Lung (tissue), 11 donors: ENCODE measurements at regions not wholly inside any gene's neighbourhood (a gene's known extent, or its start where the extent isn't known, plus 50 kb on each side); places are given as distances from the start of the nearest gene placed in this dataset.
"Not testable (repeated sequence)": the region's sequence is repeated elsewhere in the genome, so short reads cannot be mapped to it uniquely, and the experiment has no call there.

Source experiments
- ATAC-seq: fragments of 200-7000 bp; cut with Tn5 transposase; one replicate; pipeline ENCODE4 v1.9.1; 2020; ENCODE audit warnings: moderate number of reproducible peaks; ENCODE audit not compliant: insufficient read depth, low FRiP score
- DNase-seq, 3 donors: peaks; one replicate each; pipeline ENCODE4 v3.0.0-alpha.2; 2013 to 2017
- H3K27ac ChIP-seq, 2 donors: one replicate each; pipeline ENCODE4 v1.5.1; 2013; ENCODE audit warnings: mild to moderate bottlenecking in 2 of 2, moderate library complexity in 2 of 2, control low read depth in 1 of 2, inconsistent platforms in 1 of 2, low read depth in 1 of 2, low read length in 1 of 2
- H3K27me3 ChIP-seq, 3 donors: one replicate each; pipeline ENCODE4 v1.5.1; 2013; ENCODE audit warnings: low read length in 2 of 3; ENCODE audit not compliant: control insufficient read depth in 3 of 3, insufficient read depth in 3 of 3
- H3K36me3 ChIP-seq, 4 donors: one replicate each; pipeline ENCODE4 v1.5.1; 2013; ENCODE audit warnings: low read length in 4 of 4, mild to moderate bottlenecking in 1 of 4, moderate library complexity in 1 of 4; ENCODE audit not compliant: control insufficient read depth in 4 of 4, insufficient read depth in 4 of 4
- H3K4me1 ChIP-seq, 5 donors: one replicate each; pipeline ENCODE4 v1.5.1; 2013; ENCODE audit warnings: low read length in 5 of 5, mild to moderate bottlenecking in 2 of 5, moderate library complexity in 1 of 5; ENCODE audit not compliant: control insufficient read depth in 5 of 5, insufficient read depth in 5 of 5
- H3K4me3 ChIP-seq: one replicate; pipeline ENCODE4 v1.5.1; 2013; ENCODE audit warnings: mild to moderate bottlenecking, control low read depth, moderate library complexity
- H3K9ac ChIP-seq, 2 donors: one replicate each; pipeline ENCODE4 v1.5.1; 2013; ENCODE audit warnings: low read length in 2 of 2, control low read depth in 1 of 2; ENCODE audit not compliant: insufficient read depth in 1 of 2
- H3K9me3 ChIP-seq, 4 donors: one replicate each; pipeline ENCODE4 v1.5.1; 2013; ENCODE audit warnings: low read length in 3 of 4, mild to moderate bottlenecking in 1 of 4, moderate library complexity in 1 of 4; ENCODE audit not compliant: control insufficient read depth in 4 of 4, insufficient read depth in 3 of 4
- WGBS, 2 donors: extraction: QIAGEN DNeasy Blood & Tissue Kit; methylation state at CpG; one replicate each; pipeline ENCODE4 v1.1.7; 2013; 5-methylcytosine and 5-hydroxymethylcytosine counted together
- TF ChIP-seq, protein P1 (sequence below): IDR thresholded peaks from 2 replicates; pipeline ENCODE4 v1.5.1; 2012; ENCODE audit warnings: mild to moderate bottlenecking; ENCODE audit errors: control extremely low read depth, extremely low read depth
- donor health status: control.
- donor health status: control.
- donor health status: Bipolar disorder and iron deficiency.
- donor health status: healthy.
- donor health status: DM: yes; HTN: yes; CAD: no.

DNA sequence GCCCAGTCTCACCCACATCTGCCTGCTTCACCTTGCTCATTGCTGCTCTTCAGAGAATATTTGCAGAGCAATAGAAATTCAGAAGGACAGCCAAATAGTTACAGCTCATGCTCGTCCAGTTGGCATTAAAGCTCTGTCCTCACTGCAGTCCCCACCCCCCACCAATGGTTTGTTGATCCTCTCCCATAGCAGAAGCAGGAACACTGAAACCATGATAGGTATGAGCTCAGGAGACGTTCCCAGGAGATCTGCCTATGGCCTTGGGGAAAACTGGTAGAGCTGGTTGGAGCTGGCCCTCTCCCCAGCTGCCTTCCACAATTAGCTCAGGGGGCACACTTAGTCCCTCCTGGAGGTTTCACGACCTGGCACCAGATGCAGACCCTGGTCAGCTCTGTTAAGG is 68.6 kb upstream of the KMT2C start:
- no peak overlapping the region for H3K4me3 ChIP-seq
- TF ChIP-seq, protein P1, sequence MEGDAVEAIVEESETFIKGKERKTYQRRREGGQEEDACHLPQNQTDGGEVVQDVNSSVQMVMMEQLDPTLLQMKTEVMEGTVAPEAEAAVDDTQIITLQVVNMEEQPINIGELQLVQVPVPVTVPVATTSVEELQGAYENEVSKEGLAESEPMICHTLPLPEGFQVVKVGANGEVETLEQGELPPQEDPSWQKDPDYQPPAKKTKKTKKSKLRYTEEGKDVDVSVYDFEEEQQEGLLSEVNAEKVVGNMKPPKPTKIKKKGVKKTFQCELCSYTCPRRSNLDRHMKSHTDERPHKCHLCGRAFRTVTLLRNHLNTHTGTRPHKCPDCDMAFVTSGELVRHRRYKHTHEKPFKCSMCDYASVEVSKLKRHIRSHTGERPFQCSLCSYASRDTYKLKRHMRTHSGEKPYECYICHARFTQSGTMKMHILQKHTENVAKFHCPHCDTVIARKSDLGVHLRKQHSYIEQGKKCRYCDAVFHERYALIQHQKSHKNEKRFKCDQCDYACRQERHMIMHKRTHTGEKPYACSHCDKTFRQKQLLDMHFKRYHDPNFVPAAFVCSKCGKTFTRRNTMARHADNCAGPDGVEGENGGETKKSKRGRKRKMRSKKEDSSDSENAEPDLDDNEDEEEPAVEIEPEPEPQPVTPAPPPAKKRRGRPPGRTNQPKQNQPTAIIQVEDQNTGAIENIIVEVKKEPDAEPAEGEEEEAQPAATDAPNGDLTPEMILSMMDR, result no peak
- no peaks in the 10 kb centered on the region for H3K4me1 ChIP-seq
- DNase-seq, result peak in 1 of 3 donors; percentile 28
- no peak overlapping the region for H3K9ac ChIP-seq
- H3K27ac ChIP-seq, result no peak overlapping the region
- no peak for ATAC-seq
- H3K9me3 ChIP-seq, result no peaks in the 10 kb centered on the region
- 45 to 62% methylated on average over 3 of the region's 3 CpGs for WGBS, 2 donors
- no peaks in the 10 kb centered on the region for H3K36me3 ChIP-seq
- no peaks in the 10 kb centered on the region for H3K27me3 ChIP-seq

DNA sequence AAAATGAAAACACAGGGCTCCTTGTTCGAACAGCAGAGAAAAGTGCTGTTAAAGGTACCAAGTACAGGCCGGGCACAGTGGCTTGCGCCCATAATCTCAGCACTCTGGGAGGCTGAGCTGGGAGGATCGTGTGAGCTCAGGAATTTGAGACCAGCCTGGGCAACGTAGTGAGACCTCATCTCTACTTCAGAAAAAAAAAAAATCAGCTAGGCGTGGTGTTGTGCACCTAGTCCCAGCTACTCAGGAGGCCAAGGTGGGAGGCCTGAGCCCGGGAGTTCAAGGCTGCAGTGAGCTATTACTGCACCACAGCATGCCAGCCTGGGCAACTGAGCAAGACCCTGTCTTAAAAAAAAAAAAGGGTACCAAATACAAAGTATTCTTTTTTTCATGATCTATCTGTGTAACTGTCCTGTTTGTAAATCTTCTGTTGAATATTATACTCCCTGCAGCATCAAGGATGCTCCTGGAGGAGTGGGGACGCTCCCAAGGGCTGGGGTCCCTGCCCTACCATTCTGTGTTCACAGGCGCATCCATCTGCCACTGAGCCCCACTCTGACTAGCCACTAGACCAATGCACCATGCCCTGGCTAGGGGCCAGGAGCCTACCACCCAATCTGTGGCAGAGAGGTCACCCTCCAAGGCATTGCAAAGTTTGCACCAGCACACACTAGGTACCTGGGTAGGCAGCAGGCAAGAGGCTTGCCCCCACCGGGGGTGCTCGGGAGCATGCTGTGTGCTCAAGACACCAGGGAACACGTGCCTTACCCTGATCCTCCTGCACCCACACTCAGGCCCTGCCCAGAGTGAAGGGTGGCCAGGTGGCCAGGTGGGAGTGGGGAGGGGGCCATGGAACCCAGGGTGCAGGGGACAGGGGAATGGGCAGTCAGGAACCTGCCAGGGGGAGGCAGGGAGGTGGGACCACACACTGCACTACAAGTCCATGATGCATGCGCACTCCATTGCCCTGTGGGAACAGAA is 67.3 kb upstream of the KMT2C start:
- Histone ChIP-seq H3K9me3 (no peaks in the 10 kb centered on the region), H3K36me3 (no peaks in the 10 kb centered on the region), H3K27me3 (no peaks in the 10 kb centered on the region), H3K9ac (no peak overlapping the region), H3K4me3 (no peak overlapping the region), H3K4me1 (no peaks in the 10 kb centered on the region), H3K27ac (no peak overlapping the region)
- ATAC-seq (no peak), DNase-seq (no peak)
- TF ChIP-seq, protein P1, result no peak
- 86 to 89% methylated on average over 13 of the region's 13 CpGs for WGBS, 2 donors

DNA sequence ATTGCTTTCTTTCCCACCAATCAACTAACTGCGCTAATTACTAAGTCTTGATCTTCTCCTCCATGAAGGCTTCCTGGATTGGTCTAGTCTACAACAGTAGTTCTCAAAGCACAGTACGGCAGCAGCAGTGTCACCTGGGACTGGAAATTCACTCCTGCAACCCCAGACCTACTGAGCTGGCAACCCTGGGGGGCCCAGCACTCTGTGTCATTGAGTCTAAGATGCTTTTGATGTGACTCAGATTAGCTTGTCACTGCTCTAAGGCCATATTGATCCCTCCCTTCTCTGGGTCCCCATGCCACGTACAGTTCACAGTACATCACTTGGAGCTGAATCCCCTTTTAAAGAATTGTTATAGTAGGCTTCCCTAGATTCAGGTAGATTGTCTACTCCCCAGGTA is 65.7 kb upstream of the KMT2C start:
- no peak for DNase-seq
- Histone ChIP-seq H3K27ac (no peak overlapping the region), H3K9me3 (no peaks in the 10 kb centered on the region), H3K27me3 (no peaks in the 10 kb centered on the region), H3K4me3 (no peak overlapping the region), H3K4me1 (no peaks in the 10 kb centered on the region), H3K36me3 (no peaks in the 10 kb centered on the region), H3K9ac (no peak overlapping the region)
- 91 to 92% methylated on average over 3 of the region's 3 CpGs for WGBS, 2 donors
- ATAC-seq, result no peak
- TF ChIP-seq, protein P1, result no peak

DNA sequence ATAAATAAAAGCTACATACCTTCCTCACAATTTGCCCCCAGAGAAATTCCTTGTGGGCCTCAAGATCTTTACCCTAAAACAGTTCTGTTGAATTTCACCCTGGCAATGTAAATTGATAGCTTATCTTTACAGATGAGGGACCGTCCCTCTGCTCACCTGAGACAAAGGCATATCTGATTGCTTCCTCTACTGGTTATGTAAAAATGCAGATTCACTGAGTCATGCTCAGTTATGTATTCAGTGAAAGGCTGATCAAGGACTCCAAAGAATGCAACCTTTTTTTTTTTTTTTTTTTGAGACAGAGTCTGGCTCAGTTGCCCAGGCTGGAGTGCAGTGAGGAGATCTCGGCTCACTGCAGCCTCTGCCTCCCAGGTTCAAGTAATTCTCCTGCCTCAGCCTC is 64.2 kb upstream of the KMT2C start:
- not testable (repeated sequence) for DNase-seq, H3K4me3 ChIP-seq, H3K9ac ChIP-seq, H3K9me3 ChIP-seq, H3K27ac ChIP-seq, H3K4me1 ChIP-seq, ATAC-seq, H3K27me3 ChIP-seq, H3K36me3 ChIP-seq
- WGBS, 2 donors, result 75 to 87% methylated on average over 2 of the region's 2 CpGs
